ENCODE measurements at regions not wholly inside any gene's neighbourhood (a gene's known extent, or its start where the extent isn't known, plus 50 kb on each side); places are given as distances from the start of the nearest gene placed in this dataset.
"Not testable (repeated sequence)": the region's sequence is repeated elsewhere in the genome, so short reads cannot be mapped to it uniquely, and the experiment has no call there.

DNA sequence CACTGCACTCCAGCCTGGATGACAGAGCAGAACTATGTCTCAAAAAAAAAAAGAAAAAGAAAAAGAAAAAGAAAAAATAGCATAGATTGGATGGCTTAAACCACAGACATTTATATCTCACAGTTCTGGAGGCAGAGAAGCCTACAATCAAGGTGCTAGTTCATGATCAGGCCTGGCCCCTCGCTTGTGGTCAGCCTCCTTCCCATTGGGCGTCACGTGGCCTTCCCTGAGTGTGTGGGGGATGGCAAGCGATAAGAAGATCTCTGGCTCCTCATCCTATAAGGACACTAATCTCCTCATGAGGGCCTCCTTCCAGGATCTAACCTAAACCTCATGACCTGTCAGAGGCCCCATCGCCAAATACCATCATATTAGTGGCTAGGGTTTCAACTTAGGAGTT lies 320.2 kb upstream of the SPATA31A3 start:
- not testable (repeated sequence) for DNase-seq (ENCODE audit: low read depth in 4 of 4, low spot score in 3 of 4)

DNA sequence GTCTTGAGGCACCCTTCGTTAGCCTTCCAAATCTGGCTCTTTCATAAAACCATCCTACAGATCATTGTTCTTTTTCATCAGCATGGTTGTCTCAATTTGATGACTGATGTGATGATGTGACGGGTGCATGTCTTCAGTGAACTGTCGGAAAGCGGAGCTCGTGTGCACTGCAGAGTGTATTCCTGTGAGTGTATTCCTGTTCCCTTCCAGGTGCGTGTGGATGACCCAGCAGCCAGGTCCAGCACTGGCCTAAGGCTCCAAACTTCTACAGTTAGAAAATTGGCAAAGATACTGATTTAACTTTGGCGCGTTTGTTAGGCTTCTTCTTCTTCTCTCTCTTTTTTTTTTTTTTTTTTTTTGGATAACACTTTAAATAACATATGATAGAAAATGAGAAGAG lies 314.8 kb upstream of the SPATA31A3 start:
- DNase-seq (ENCODE audit: low read depth in 4 of 4, low spot score in 3 of 4) = not testable (repeated sequence)

DNA sequence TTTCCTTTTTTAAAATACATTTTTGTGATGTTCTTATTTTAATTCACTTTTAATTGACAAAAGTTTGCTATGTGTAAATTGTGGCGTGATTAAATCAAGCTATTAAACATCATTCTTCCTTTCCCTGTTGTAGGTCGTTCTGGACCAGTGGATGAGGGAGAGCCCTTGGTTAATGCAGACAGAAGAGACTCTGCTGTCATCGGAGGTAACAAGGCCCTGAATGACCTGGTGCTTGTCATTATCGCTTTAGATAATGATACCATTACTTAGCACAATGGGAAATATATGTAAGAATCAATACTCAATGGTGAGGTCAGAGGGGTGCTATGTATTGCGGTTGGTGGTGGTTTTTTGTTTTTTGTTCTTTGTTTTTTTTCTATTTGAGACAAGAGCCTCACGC lies 296.4 kb upstream of the SPATA31A3 start:
- DNase-seq (ENCODE audit: low read depth in 4 of 4, low spot score in 3 of 4) = not testable (repeated sequence)

DNA sequence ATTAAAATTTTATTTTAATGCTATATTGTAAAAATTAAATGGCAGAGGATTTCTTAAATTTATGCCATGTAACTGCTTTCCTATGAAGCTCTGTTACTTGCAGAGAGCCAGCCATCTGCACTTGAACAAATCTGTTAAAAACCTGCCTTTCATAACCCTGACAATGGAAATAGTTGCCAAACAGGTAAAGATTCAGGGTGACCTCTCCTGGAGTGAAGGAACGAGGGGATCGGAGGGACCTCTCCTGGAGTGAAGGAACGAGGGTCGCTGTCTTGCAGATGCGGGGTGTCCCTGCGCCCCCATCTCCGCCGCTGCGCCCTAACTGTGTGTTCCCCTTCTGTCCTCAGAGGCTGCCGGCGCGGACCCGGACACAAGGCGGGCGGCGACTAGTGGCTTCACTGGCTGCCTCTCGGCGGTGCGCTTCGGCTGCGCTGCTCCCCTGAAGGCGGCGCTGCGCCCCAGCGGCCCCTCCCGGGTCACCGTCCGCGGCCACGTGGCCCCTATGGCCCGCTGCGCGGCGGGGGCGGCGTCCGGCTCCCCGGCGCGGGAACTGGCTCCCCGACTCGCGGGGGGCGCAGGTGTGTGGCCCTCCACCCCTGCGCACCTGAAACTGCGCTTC lies 295.9 kb upstream of the SPATA31A3 start:
- DNase-seq (ENCODE audit: low read depth in 4 of 4, low spot score in 3 of 4) = not testable (repeated sequence)

DNA sequence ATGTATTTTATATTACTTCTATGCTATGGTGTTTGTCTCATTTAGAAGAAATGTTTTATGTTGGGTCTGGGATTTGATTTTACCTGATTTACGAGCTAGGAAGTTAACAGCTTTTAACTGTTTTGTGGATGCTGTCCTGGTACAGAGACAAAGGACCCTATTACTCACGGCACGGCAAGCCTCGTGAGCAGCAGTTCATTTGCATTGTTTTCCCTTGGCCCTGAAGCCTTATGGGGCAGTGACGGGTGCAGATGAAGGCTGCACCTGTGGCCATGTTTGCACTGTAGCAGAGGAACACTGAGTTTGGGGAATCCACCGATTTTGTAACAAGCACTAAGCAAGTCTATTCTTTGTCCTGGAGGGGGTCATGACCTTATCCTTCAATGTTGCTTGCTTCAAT lies 291.9 kb upstream of the SPATA31A3 start:
- DNase-seq (ENCODE audit: low read depth in 4 of 4, low spot score in 3 of 4) = not testable (repeated sequence)

DNA sequence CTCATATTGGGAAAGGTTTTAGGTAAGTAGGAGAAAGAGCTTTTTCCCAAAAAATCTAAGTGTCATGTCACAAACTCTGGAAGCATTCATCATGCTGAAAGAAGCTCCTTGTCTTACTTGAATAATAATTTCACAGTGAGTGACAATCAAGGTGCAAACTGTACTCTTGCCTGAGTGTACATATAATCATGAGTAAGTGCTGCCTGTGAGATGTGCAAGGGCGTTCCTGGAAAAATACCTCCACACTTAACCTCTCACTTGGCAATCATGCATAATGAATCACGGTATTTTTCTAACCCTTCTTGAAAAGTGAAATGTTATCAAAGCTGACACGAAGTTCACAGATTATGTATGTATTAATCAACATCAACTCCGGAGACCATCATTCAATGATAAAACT lies 289.2 kb upstream of the SPATA31A3 start:
- not testable (repeated sequence) for DNase-seq (ENCODE audit: low read depth in 4 of 4, low spot score in 3 of 4)

DNA sequence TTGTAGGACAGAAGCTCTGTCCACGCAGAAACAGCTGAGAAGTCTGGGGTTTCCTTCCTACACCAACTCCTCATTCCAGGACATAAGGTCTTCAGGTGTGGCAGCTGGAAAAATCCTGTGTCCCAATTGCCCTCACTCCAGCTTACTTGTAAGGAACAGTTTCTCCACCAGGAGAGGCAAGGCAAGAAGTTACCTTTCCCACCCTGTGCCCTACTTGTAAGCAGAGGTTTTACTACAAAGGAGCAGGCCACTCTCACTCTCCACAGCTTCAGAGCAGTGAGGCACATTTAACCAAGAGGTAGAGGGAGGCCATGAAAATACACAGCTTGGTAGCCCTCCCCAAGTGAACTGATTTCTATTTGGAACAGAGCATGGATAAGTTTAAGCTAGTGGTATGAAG lies 277.3 kb upstream of the SPATA31A3 start:
- not testable (repeated sequence) for DNase-seq (ENCODE audit: low read depth in 4 of 4, low spot score in 3 of 4)

DNA sequence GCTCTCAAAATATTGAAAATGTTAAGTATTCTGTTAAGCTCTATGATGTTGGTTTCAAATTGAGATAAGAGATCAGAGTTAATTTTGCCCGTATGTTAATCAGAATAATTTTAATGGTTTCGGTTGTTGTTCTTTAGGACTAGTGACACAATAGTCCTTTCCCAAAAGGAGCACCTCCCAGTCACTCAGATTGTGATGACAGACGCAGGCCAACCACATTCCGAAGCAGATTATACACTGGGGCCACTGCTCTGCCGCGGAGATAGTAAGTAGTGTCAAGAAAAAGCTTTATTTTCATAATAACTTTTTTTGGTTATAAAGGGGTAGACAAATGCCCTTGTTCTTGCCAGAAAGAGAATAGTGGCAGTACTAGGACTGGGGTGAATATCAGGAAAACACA lies 265.5 kb upstream of the SPATA31A3 start:
- DNase-seq (ENCODE audit: low read depth in 4 of 4, low spot score in 3 of 4) = not testable (repeated sequence)

DNA sequence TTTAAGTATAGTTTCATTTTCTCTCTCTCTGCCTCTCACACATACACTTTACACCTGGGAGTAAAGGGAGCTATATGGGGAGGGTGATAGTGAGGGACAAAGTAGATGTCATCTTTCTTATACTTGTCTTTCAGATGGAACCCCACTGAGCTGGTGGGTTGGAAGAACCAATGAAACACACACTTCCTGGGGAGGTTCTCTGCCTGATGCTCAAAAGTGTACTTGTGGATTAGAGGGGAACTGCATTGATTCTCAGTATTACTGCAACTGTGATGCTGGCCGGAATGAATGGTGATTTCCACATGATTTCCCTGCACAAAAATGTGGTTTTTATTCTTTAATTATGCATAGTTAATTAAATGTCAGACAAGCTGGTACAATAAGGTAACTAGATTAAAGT lies 256.6 kb upstream of the SPATA31A3 start:
- not testable (repeated sequence) for DNase-seq (ENCODE audit: low read depth in 4 of 4, low spot score in 3 of 4)

DNA sequence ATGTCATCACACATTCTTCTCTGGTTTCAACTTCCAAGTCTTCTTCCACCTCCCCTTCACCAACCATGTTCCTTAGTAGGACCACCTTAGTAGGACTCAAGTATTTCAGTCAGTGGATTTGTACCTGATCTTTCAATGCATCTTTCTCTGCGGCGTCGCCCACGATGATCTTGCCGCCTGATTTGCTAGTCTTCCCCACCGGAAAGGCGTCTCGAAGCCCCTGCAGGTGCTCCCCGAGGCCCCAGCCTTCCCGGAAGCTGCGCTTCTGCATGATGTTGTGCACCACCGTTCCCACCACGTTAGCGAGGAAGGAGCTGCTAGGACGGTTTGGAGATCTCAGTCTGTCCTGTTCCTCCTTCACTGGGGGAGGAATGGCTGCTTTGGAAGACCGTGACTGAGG lies 219.7 kb upstream of the SPATA31A3 start:
- not testable (repeated sequence) for DNase-seq (ENCODE audit: low read depth in 4 of 4, low spot score in 3 of 4)

DNA sequence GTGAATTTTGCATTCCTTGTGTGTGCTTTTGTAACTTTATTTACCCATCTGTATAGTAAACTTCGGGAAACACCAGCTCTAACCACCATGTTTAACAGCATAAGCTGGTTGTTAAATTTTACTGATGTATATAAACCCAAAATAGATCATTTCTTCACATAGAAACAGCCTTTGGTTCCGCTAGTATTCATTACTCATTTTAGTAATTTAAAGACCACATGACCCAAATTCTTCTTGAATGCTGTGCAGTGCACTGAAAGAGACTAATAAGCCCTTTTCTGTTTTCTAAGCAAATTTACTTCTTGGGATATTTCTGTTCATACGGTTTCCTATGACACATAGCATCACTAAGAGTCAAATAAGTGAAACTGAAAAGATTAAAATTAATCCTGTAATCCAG lies 218.5 kb upstream of the SPATA31A3 start:
- DNase-seq (ENCODE audit: low read depth in 4 of 4, low spot score in 3 of 4) = not testable (repeated sequence)

DNA sequence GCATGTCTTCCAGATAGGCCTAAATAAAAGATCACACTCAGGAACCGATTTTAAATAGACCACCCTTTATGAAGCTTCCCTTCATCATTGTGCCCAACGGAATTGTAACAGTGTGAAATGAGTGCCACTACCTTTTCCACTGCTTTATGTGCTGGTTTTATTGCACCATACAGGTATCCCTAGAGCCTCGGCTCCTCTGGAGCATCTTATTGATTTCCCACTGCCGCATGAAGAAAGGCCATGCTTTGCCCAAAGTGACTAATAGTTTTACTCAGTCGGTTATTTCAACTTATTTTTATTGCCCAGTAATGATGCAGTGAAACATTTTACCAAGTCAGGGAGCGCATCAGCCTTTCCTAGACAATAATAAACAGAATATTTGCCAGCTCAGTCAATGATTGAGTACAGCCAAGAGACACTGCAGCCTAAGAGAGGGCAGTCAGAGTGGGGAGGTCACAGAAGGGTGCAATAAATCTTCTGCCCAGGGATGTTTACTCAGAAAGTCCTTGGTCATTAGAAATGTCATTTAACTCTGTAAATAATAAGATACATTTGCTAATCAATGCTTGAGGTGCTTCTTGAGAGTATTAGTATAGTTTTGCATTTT lies 216.6 kb upstream of the SPATA31A3 start:
- not testable (repeated sequence) for DNase-seq (ENCODE audit: low read depth in 4 of 4, low spot score in 3 of 4)

DNA sequence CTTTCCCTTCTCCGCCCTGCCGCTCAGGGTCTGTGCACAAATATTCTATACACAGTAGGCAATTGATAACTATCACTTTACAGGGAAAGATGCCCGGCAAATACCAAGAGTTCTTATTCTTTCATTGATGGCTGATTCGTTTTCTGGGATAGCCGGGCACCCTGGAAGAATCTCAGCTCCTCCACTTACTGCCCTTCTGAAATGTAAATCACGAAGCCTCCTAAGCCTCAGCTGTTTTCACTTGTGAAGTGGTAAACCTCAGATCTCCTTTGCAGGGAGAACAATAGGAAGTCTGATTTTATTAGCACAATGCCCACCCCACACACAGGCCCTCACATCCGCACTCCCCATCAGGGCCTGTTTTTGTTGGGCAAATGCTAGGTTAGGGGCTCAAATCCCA lies 203.8 kb upstream of the SPATA31A3 start:
- not testable (repeated sequence) for DNase-seq (ENCODE audit: low read depth in 4 of 4, low spot score in 3 of 4)

DNA sequence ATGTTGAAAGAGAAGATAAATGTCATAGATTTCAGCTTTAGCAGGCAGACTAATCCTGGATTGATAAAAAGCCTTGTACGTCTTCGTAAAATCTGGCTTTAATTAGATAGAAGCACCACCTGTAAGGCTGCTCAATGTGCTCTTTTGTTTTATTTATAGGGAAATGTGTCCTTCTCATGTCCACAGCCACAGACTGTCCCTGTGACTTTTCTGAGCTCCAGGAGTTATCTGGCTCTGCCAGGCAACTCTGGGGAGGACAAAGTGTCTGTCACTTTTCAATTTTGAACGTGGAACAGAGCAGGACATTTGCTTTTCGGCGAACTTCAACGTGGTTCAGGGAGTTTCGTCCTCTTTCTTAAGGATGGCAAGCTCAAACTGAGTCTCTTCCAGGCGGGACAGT lies 203.0 kb upstream of the SPATA31A3 start:
- not testable (repeated sequence) for DNase-seq (ENCODE audit: low read depth in 4 of 4, low spot score in 3 of 4)

DNA sequence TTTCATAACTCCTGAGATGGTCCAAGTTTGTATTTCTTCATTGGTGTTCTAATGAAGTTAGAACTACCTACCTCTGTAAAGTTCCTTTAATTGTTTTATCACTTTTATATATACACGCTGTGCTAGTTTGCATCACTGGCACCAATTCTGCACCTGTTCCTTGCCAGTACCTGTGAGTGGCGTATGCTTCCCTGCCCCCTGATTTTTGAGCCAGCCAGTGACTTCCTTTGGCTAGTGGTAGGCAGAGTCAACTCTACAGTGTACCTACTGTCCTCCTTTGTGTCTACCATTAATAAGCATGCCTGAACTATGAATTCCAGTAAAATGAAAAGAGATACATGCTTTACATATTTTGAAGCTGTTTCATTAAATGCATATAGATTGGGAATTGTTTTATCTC lies 186.8 kb upstream of the SPATA31A3 start:
- DNase-seq (ENCODE audit: low read depth in 4 of 4, low spot score in 3 of 4) = not testable (repeated sequence)

DNA sequence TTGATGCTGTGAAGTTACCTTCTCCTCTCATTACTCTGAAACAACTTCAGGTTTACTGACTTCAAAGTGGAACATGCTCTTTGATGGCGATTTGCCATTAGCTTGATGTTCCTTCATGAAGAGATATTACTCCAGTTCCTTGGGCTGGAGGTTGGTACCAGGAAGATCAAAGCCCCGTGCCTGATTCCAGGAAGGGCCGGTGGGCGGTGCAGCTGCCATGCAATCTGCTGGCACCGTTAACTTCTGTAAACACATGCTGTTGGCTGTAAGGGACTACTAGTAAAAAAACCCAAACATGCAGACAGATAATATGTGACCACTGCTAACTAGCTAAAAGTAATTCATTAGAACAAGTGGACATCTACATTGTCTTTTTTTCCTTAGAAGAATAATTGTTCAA lies 182.8 kb upstream of the SPATA31A3 start:
- DNase-seq (ENCODE audit: low read depth in 4 of 4, low spot score in 3 of 4) = not testable (repeated sequence)

DNA sequence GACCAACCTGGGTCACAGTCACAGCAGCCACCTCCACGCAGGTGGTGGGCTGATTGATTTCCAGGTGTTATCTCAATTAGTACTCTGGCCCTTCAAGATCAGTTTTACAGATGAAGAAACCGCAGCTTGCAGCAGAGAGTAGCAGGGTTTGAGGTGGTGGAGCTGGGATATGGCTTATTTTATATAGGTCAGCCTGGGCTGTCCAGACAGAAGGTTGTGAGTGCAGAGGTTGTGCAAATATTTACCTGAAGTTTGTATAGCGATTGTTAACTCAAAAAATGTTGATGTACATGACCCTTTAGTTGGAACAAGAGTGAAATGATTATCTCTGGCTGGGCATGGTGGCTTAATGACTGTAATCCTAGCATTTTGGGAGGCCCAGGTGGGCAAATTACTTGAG lies 179.4 kb upstream of the SPATA31A3 start:
- DNase-seq (ENCODE audit: low read depth in 4 of 4, low spot score in 3 of 4) = not testable (repeated sequence)

DNA sequence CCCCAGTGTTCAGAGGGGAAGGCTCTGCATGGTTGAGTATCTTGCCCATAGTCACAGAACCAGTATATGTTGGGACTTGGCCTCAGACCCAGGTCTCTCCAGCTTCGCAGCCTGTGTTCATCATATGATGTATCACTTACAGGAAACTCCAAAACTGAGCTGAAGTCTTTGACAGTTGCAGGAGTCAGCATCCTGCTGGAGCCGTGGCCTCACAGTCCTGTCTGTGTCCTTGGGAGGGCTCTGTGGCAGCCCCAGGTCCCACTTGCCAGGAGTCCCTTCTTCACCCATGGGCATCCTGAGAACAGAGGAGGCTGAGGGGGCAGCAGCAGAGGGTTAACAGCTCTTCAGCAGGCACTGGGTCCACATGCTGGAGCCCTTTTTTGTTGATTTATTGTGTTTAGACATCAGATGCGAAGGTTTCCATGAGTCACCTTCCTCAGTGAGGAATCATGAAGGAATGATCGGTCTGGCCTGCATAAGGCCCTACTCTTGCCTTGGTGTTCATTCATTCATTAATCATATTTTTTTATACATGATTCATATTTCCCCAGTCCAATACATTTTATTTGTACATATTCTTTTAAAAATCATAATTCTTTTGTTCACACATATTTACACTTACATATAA lies 176.3 kb upstream of the SPATA31A3 start:
- not testable (repeated sequence) for DNase-seq (ENCODE audit: low read depth in 4 of 4, low spot score in 3 of 4)

DNA sequence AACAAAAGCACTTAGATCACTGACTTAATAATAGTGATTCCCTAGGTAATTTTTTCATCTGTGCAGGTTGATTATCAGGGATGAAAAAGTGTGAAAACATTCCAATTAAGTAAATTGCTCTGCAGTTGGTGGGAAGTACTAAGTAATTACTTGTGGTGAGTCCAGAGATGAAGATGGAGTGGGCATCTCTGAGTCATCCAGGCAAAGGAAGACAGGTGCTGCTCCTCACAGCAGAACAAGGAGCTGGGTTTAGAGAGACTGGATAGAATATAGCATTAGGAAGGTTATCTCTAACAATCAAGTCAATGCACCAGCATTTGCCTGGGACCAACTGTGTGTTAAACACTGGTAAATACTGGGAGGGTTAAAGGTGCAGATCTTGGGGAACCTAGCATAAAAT lies 174.0 kb upstream of the SPATA31A3 start:
- not testable (repeated sequence) for DNase-seq (ENCODE audit: low read depth in 4 of 4, low spot score in 3 of 4)

DNA sequence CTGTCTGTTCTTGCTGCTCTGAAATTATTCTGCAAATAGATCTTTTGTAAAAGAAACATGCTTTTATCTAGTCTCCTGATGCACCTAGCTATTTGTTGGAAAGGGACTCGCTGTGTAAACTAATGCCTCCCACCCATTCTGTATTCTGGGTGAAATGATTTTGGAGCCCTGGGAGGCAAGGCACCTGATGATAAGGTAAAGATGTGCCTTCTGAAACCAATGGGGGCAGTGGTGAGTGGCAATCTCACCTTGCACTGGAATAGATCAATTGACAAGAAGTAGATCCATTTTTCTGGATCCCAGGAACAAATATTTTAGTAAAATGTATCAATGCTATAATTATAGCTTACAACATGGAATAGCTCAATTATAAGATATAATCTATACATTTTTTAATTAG lies 170.5 kb upstream of the SPATA31A3 start:
- not testable (repeated sequence) for DNase-seq (ENCODE audit: low read depth in 4 of 4, low spot score in 3 of 4)

DNA sequence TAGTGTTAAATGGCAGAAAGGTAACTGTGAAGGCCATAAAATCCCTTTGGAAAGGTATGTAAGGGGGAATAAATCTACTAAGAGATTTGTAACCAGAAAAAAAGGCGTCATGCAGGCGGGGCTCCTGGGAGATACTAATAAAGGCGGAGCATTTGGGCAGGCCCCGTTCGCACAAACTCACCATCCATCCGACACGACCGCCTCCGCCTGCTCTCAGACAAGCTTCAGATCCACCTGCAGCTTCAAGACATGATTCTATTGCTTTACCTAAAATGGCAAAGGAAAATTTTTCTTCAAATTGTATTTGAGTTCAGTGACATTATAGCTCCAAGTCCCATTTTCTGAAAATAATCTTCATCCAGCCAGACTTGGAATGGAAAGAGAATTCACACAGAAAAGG lies 162.9 kb upstream of the SPATA31A3 start:
- DNase-seq (ENCODE audit: low read depth in 4 of 4, low spot score in 3 of 4) = not testable (repeated sequence)

DNA sequence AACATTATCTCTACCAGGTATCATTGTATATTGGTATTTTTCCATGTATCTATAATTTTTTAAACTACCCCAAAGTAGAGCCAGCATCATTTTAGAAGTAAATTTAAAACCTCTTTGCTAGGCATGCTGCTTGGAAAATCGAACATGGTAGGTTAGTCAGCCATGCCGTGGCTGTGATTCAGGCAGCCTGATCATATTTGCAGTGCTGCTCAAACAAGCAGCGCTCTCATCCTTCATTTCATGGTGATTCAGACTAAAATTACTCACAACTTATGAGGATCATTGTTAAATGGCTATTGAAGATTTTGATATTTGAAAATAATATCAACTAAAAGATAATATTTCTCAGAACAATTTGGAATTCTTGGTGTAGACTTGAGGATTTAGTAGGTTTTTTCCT lies 161.2 kb upstream of the SPATA31A3 start:
- not testable (repeated sequence) for DNase-seq (ENCODE audit: low read depth in 4 of 4, low spot score in 3 of 4)
